ENCODE measurements at regions not wholly inside any gene's neighbourhood (a gene's known extent, or its start where the extent isn't known, plus 50 kb on each side); places are given as distances from the start of the nearest gene placed in this dataset.

DNA sequence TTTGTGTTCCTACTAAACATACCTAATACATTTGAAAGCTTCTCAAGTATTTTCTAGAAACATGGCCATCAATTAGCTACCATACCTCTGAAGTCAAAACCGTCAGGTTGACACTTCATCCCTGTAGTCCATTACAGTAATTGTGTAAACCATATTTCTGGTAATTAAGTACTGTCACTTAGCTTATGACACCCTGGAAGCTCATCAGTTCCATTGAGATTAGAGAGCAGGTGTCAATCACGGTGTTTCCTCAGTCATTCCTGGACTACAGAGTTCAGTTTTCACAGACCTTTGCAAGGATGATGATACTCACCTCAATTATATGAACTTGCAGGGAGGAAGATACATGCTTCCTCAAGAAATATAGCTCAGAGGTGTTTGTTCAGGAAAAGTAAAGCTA, 552.0 kb downstream of the SI start:
- TF ChIP-seq, protein P1, sequence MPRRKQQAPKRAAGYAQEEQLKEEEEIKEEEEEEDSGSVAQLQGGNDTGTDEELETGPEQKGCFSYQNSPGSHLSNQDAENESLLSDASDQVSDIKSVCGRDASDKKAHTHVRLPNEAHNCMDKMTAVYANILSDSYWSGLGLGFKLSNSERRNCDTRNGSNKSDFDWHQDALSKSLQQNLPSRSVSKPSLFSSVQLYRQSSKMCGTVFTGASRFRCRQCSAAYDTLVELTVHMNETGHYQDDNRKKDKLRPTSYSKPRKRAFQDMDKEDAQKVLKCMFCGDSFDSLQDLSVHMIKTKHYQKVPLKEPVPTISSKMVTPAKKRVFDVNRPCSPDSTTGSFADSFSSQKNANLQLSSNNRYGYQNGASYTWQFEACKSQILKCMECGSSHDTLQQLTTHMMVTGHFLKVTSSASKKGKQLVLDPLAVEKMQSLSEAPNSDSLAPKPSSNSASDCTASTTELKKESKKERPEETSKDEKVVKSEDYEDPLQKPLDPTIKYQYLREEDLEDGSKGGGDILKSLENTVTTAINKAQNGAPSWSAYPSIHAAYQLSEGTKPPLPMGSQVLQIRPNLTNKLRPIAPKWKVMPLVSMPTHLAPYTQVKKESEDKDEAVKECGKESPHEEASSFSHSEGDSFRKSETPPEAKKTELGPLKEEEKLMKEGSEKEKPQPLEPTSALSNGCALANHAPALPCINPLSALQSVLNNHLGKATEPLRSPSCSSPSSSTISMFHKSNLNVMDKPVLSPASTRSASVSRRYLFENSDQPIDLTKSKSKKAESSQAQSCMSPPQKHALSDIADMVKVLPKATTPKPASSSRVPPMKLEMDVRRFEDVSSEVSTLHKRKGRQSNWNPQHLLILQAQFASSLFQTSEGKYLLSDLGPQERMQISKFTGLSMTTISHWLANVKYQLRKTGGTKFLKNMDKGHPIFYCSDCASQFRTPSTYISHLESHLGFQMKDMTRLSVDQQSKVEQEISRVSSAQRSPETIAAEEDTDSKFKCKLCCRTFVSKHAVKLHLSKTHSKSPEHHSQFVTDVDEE (CRISPR knock-in tag; IDR thresholded peaks at IDR 0.05) = no peak
- no peak for TF ChIP-seq ZC3H10 (CRISPR knock-in tag; IDR thresholded peaks at IDR 0.05)
- TF ChIP-seq ZFP30 (CRISPR knock-in tag; IDR thresholded peaks at IDR 0.05) = no peak
- TF ChIP-seq GLIS3 (CRISPR knock-in tag; IDR thresholded peaks at IDR 0.05) = no peak
- TF ChIP-seq ZNF70 (CRISPR knock-in tag; IDR thresholded peaks at IDR 0.05) = no peak
- TF ChIP-seq ZNF8 (CRISPR knock-in tag; IDR thresholded peaks at IDR 0.05) = no peak
- TF ChIP-seq ISL1 (CRISPR knock-in tag; IDR thresholded peaks at IDR 0.05) = no peak
- no peak for TF ChIP-seq TCF4 (CRISPR knock-in tag; IDR thresholded peaks at IDR 0.05; ENCODE audit: borderline replicate concordance)
- no peak for TF ChIP-seq TOX (CRISPR knock-in tag; IDR thresholded peaks at IDR 0.05; ENCODE audit: borderline replicate concordance)
- TF ChIP-seq, protein P2, sequence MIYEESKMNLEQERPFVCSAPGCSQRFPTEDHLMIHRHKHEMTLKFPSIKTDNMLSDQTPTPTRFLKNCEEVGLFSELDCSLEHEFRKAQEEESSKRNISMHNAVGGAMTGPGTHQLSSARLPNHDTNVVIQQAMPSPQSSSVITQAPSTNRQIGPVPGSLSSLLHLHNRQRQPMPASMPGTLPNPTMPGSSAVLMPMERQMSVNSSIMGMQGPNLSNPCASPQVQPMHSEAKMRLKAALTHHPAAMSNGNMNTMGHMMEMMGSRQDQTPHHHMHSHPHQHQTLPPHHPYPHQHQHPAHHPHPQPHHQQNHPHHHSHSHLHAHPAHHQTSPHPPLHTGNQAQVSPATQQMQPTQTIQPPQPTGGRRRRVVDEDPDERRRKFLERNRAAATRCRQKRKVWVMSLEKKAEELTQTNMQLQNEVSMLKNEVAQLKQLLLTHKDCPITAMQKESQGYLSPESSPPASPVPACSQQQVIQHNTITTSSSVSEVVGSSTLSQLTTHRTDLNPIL (CRISPR knock-in tag; IDR thresholded peaks at IDR 0.05; ENCODE audit: low read depth) = no peak
- no peak for TF ChIP-seq ZFP3 (CRISPR knock-in tag; IDR thresholded peaks at IDR 0.05)
- TF ChIP-seq CSDC2 (CRISPR knock-in tag; IDR thresholded peaks at IDR 0.05) = no peak
- TF ChIP-seq ESRRG (CRISPR knock-in tag; IDR thresholded peaks at IDR 0.05) = no peak
- TF ChIP-seq, protein P3, sequence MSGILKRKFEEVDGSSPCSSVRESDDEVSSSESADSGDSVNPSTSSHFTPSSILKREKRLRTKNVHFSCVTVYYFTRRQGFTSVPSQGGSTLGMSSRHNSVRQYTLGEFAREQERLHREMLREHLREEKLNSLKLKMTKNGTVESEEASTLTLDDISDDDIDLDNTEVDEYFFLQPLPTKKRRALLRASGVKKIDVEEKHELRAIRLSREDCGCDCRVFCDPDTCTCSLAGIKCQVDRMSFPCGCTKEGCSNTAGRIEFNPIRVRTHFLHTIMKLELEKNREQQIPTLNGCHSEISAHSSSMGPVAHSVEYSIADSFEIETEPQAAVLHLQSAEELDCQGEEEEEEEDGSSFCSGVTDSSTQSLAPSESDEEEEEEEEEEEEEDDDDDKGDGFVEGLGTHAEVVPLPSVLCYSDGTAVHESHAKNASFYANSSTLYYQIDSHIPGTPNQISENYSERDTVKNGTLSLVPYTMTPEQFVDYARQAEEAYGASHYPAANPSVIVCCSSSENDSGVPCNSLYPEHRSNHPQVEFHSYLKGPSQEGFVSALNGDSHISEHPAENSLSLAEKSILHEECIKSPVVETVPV (CRISPR knock-in tag; IDR thresholded peaks at IDR 0.05) = no peak
- TF ChIP-seq, protein P4, sequence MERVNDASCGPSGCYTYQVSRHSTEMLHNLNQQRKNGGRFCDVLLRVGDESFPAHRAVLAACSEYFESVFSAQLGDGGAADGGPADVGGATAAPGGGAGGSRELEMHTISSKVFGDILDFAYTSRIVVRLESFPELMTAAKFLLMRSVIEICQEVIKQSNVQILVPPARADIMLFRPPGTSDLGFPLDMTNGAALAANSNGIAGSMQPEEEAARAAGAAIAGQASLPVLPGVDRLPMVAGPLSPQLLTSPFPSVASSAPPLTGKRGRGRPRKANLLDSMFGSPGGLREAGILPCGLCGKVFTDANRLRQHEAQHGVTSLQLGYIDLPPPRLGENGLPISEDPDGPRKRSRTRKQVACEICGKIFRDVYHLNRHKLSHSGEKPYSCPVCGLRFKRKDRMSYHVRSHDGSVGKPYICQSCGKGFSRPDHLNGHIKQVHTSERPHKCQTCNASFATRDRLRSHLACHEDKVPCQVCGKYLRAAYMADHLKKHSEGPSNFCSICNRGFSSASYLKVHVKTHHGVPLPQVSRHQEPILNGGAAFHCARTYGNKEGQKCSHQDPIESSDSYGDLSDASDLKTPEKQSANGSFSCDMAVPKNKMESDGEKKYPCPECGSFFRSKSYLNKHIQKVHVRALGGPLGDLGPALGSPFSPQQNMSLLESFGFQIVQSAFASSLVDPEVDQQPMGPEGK (CRISPR knock-in tag; IDR thresholded peaks at IDR 0.05; ENCODE audit: borderline replicate concordance) = no peak
- ATAC-seq = no peak

DNA sequence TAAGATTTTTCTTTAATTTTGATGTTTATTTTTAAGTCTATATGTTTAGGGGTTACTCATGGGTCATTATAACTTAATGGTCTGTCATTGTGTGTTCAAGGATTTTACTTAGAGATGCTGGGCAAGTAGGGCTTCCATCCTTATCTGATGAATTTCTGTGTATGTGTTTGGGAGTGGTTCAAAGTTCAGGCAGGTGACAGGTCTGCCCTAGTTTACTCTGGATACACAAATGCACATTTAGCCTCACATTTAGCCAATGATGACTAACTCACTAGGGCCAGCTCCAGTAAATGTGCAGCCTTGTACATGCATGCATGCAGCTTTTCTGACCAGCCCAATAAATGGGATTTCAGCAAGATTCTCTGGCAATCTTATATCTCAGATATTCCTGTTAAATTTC, 554.1 kb downstream of the SI start:
- TF ChIP-seq ZC3H10 (CRISPR knock-in tag; IDR thresholded peaks at IDR 0.05) = no peak
- no peak for TF ChIP-seq ZNF565 (CRISPR knock-in tag; conservative IDR thresholded peaks at IDR 0.05; ENCODE audit: low read depth)
- TF ChIP-seq ZNF70 (CRISPR knock-in tag; IDR thresholded peaks at IDR 0.05) = no peak
- no peak for TF ChIP-seq ZFP30 (CRISPR knock-in tag; IDR thresholded peaks at IDR 0.05)
- no peak for TF ChIP-seq ESRRG (CRISPR knock-in tag; IDR thresholded peaks at IDR 0.05)
- no peak for TF ChIP-seq ZFP3 (CRISPR knock-in tag; IDR thresholded peaks at IDR 0.05)
- TF ChIP-seq, protein P3 (CRISPR knock-in tag; IDR thresholded peaks at IDR 0.05) = no peak
- no peak for TF ChIP-seq SNAI2 (CRISPR knock-in tag; IDR thresholded peaks at IDR 0.05)
- no peak for ATAC-seq

DNA sequence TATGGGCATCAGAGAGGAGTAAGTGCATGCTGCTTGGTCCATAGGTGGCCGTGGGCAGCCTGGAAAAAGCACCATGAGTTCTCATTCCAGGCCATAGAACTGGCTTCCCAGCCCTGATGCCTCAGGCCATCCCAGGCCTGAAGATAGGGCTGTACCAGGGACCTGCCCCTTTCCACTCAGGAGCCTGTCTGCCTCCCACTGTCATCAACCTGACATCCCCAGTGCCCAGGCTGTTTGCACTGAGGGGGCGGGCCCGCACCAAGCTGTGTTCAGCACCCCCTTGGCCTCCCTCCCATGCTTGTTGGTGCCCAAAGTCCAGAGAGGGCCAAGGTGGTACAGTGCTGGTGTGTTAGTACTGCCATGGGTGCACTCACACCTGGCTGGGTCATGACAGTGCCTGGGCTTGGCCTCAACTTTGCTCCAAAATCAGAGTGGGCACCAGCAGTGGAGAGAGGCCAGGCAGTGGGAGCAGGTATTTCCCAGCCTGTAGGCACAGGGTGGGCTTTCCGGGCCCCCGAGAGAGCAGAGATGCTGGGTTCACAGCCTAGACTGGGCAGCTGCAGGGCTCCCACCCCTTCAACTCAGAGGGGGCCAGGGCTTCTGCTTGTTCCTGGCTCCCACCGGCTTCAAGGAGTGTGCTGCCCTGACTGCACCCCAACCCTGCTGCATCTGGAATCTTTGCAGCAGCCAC, 556.1 kb downstream of the SI start:
- ATAC-seq = no peak
- TF ChIP-seq BACH2 (CRISPR knock-in tag; IDR thresholded peaks at IDR 0.05; ENCODE audit: borderline replicate concordance) (no peak), ZNF565 (CRISPR knock-in tag; conservative IDR thresholded peaks at IDR 0.05; ENCODE audit: low read depth) (no peak), ZNF8 (CRISPR knock-in tag; IDR thresholded peaks at IDR 0.05) (no peak), ISL1 (CRISPR knock-in tag; IDR thresholded peaks at IDR 0.05) (no peak), TOX (CRISPR knock-in tag; IDR thresholded peaks at IDR 0.05; ENCODE audit: borderline replicate concordance) (no peak)
- TF ChIP-seq, protein P3 (CRISPR knock-in tag; IDR thresholded peaks at IDR 0.05) = no peak
